Lung (tissue), 11 donors: ENCODE measurements at regions not wholly inside any gene's neighbourhood (a gene's known extent, or its start where the extent isn't known, plus 50 kb on each side); places are given as distances from the start of the nearest gene placed in this dataset.
"Not testable (repeated sequence)": the region's sequence is repeated elsewhere in the genome, so short reads cannot be mapped to it uniquely, and the experiment has no call there.

Experiments
- ATAC-seq: fragments of 200-7000 bp; cut with Tn5 transposase; one replicate; pipeline ENCODE4 v1.9.1; 2020; ENCODE audit warnings: moderate number of reproducible peaks; ENCODE audit not compliant: insufficient read depth, low FRiP score
- DNase-seq, 3 donors: peaks; one replicate each; pipeline ENCODE4 v3.0.0-alpha.2; 2013 to 2017
- H3K27ac ChIP-seq, 2 donors: one replicate each; pipeline ENCODE4 v1.5.1; 2013; ENCODE audit warnings: mild to moderate bottlenecking in 2 of 2, moderate library complexity in 2 of 2, control low read depth in 1 of 2, inconsistent platforms in 1 of 2, low read depth in 1 of 2, low read length in 1 of 2
- H3K27me3 ChIP-seq, 3 donors: one replicate each; pipeline ENCODE4 v1.5.1; 2013; ENCODE audit warnings: low read length in 2 of 3; ENCODE audit not compliant: control insufficient read depth in 3 of 3, insufficient read depth in 3 of 3
- H3K36me3 ChIP-seq, 4 donors: one replicate each; pipeline ENCODE4 v1.5.1; 2013; ENCODE audit warnings: low read length in 4 of 4, mild to moderate bottlenecking in 1 of 4, moderate library complexity in 1 of 4; ENCODE audit not compliant: control insufficient read depth in 4 of 4, insufficient read depth in 4 of 4
- H3K4me1 ChIP-seq, 5 donors: one replicate each; pipeline ENCODE4 v1.5.1; 2013; ENCODE audit warnings: low read length in 5 of 5, mild to moderate bottlenecking in 2 of 5, moderate library complexity in 1 of 5; ENCODE audit not compliant: control insufficient read depth in 5 of 5, insufficient read depth in 5 of 5
- H3K4me3 ChIP-seq: one replicate; pipeline ENCODE4 v1.5.1; 2013; ENCODE audit warnings: mild to moderate bottlenecking, control low read depth, moderate library complexity
- H3K9ac ChIP-seq, 2 donors: one replicate each; pipeline ENCODE4 v1.5.1; 2013; ENCODE audit warnings: low read length in 2 of 2, control low read depth in 1 of 2; ENCODE audit not compliant: insufficient read depth in 1 of 2
- H3K9me3 ChIP-seq, 4 donors: one replicate each; pipeline ENCODE4 v1.5.1; 2013; ENCODE audit warnings: low read length in 3 of 4, mild to moderate bottlenecking in 1 of 4, moderate library complexity in 1 of 4; ENCODE audit not compliant: control insufficient read depth in 4 of 4, insufficient read depth in 3 of 4
- CTCF ChIP-seq: IDR thresholded peaks from 2 replicates; pipeline ENCODE4 v1.5.1; 2012; ENCODE audit warnings: mild to moderate bottlenecking; ENCODE audit errors: control extremely low read depth, extremely low read depth
- WGBS, 2 donors: extraction: QIAGEN DNeasy Blood & Tissue Kit; methylation state at CpG; one replicate each; pipeline ENCODE4 v1.1.7; 2013; 5-methylcytosine and 5-hydroxymethylcytosine counted together
- donor health status: control.
- donor health status: control.
- donor health status: Bipolar disorder and iron deficiency.
- donor health status: healthy.
- donor health status: DM: yes; HTN: yes; CAD: no.

DNA sequence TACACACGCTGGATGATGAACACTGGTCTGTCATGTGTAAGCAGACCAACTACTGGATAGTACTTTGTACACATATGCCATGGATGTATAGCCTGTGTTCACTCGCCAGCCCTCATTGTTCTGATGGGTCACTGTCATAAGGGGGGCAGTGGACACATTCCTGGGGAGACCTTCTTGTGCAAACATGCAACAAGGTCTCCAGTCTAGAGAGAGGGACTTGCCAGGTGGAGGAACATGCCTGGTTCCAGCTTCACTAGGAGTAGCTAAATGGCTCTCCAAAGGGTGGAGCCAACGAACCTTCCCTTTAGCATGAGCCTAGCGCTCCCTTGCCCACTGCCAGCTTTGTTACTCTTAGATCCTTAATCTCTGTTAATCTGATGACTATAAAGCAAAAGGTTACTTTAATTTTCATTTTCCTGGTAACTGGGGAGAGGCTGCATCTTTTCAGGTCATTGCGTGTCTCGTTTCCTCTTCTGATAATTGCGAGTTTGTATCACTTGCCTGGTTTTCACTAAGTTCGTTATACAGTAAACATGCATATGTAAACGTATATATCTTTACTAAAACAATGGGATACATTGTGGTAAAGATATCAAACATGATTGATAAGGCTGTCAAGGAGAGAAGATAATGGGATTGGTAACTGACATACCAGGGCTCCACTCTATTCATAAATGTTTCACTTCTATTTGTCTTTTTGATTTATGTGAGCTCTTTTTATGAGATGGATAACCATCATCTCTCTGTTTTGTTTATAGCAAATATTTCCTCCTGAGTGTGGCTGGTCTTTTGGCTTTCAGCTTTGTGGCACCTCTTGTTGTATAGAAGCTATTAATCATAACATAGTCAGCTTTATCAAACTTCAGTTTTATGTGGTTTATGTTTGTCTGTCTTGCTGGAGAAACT is 235.2 kb upstream of the SGCG start:
- no peaks in the 10 kb centered on the region for H3K36me3 ChIP-seq
- no peaks in the 10 kb centered on the region for H3K4me1 ChIP-seq
- ATAC-seq (no peak), DNase-seq (no peak)
- no peak overlapping the region for H3K27ac ChIP-seq
- no peaks in the 10 kb centered on the region for H3K27me3 ChIP-seq
- 55 to 76% methylated on average over 9 of the region's 9 CpGs for WGBS, 2 donors
- no peaks in the 10 kb centered on the region for H3K9me3 ChIP-seq
- no peak overlapping the region for H3K4me3 ChIP-seq
- no peak overlapping the region for H3K9ac ChIP-seq
- TF ChIP-seq CTCF: no peak

DNA sequence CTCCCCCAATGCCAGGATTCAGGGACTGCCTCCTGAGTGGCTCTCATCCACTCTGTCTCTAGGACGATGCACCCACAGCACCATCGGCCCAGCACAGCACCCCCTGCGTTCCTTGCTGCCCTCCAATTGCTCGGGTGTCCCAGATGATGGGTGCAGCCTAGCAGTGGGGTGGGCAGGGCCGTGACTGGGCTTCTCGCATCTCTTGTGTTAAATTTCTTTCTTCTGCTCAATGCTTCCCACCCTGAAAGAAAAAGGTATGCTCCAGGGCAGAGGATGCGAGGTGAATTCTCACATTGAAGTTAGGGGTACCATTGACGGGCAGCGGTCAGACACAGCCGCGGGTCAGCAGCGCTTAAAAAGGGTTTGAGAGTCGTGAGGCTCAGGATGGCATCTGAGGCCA is 232.4 kb upstream of the SGCG start:
- no peak for DNase-seq
- H3K9me3 ChIP-seq: no peaks in the 10 kb centered on the region
- H3K4me3 ChIP-seq: no peak overlapping the region
- H3K36me3 ChIP-seq: no peaks in the 10 kb centered on the region
- H3K27me3 ChIP-seq: no peaks in the 10 kb centered on the region
- no peak for ATAC-seq
- WGBS, 2 donors: 89 to 92% methylated on average over 13 of the region's 13 CpGs
- H3K27ac ChIP-seq: no peak overlapping the region
- no peak overlapping the region for H3K9ac ChIP-seq
- TF ChIP-seq CTCF: no peak
- no peaks in the 10 kb centered on the region for H3K4me1 ChIP-seq

DNA sequence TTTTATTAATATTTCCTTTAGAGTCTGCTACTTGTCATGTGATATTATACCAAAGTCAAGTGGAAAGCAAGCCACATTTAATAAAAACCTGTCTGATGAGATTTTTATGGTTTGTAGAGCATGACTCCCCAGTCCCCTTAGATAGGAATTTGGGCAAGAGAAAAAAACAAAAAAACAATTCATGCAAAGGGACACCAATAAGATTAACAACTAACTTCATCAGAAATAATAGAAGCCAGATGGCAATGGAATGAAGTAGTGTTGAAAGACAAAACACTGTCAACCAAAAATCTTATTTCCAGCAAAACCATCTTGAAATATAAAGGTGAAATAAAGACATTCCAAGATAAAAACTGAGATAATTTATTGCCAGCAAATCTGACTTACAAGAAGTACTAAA is 228.8 kb upstream of the SGCG start:
- H3K27ac ChIP-seq, ATAC-seq, H3K4me1 ChIP-seq, H3K9me3 ChIP-seq, H3K27me3 ChIP-seq, H3K4me3 ChIP-seq, H3K9ac ChIP-seq, DNase-seq, H3K36me3 ChIP-seq: not testable (repeated sequence)

GRCh38 chr13:22955147-22955546 is 225.6 kb upstream of the SGCG start:
- whole genome bisulfite sequencing, 2 donors: 28 to 46% methylated on average over 2 of the region's 2 CpGs
- not testable (repeated sequence) for DNase-seq, H3K36me3 ChIP-seq, H3K9me3 ChIP-seq, H3K4me1 ChIP-seq, H3K9ac ChIP-seq, H3K4me3 ChIP-seq, ATAC-seq, H3K27me3 ChIP-seq, H3K27ac ChIP-seq

- H3K9me3 ChIP-seq, ATAC-seq, H3K9ac ChIP-seq, H3K4me3 ChIP-seq, H3K27ac ChIP-seq, H3K36me3 ChIP-seq, H3K4me1 ChIP-seq, DNase-seq, H3K27me3 ChIP-seq: not testable (repeated sequence)
- WGBS, 2 donors: 81 to 86% methylated on average over 9 of the region's 9 CpGs
Measured at GRCh38 chr13:22956456-22957115, 224.2 kb upstream of the SGCG start.

GRCh38 chr13:22959859-22960258 is 220.9 kb upstream of the SGCG start:
- not testable (repeated sequence) for H3K4me3 ChIP-seq, ATAC-seq
- 91 to 93% methylated on average over 11 to 14 of the region's 14 CpGs for WGBS, 2 donors

More at GRCh38 chr13:22959859-22960258, 220.9 kb upstream of the SGCG start:
- H3K9ac ChIP-seq, H3K4me1 ChIP-seq, H3K36me3 ChIP-seq, H3K9me3 ChIP-seq, H3K27me3 ChIP-seq, DNase-seq, H3K27ac ChIP-seq: not testable (repeated sequence)
